NT2/D1 (cell line): ENCODE measurements at regions not wholly inside any gene's neighbourhood (a gene's known extent, or its start where the extent isn't known, plus 50 kb on each side); places are given as distances from the start of the nearest gene placed in this dataset.

Source experiments
- DNase-seq: peaks from one replicate; pipeline ENCODE4 v3.0.0-alpha.2; 2011; ENCODE audit warnings: low read depth, low spot score
- H3K27me3 ChIP-seq: 2 replicates; pipeline ENCODE4 v1.6.0; 2011; ENCODE audit warnings: mild to moderate bottlenecking; ENCODE audit not compliant: insufficient read length, insufficient read depth
- H3K36me3 ChIP-seq: 2 replicates; pipeline ENCODE4 v1.6.1; 2011; ENCODE audit warnings: mild to moderate bottlenecking, low read length, mixed read lengths; ENCODE audit not compliant: insufficient read depth, insufficient read length
- H3K4me1 ChIP-seq: 2 replicates; pipeline ENCODE4 v1.5.1; 2011; ENCODE audit not compliant: insufficient read depth, insufficient read length
- H3K4me3 ChIP-seq: 2 replicates; pipeline ENCODE4 v1.5.1; 2011; ENCODE audit warnings: low read depth; ENCODE audit not compliant: insufficient read length
- H3K9ac ChIP-seq: 2 replicates; pipeline ENCODE4 v1.6.0; 2011; ENCODE audit warnings: low read depth; ENCODE audit not compliant: insufficient read length
- H3K9me3 ChIP-seq: 2 replicates; pipeline ENCODE4 v1.5.1; 2011; ENCODE audit warnings: mild to moderate bottlenecking, low read length; ENCODE audit not compliant: insufficient read depth
- SUZ12 ChIP-seq: IDR thresholded peaks from 2 replicates; pipeline ENCODE4 v1.6.1; 2011; ENCODE audit not compliant: insufficient read length, insufficient read depth; ENCODE audit errors: extremely low read depth
- YY1 ChIP-seq: IDR thresholded peaks from 2 replicates; pipeline ENCODE4 v1.6.1; 2011; ENCODE audit not compliant: insufficient read length, insufficient read depth
- ZNF274 ChIP-seq: IDR thresholded peaks from 2 replicates; pipeline ENCODE4 v1.6.1; 2011; ENCODE audit warnings: mild to moderate bottlenecking, low read depth, low read length

DNA sequence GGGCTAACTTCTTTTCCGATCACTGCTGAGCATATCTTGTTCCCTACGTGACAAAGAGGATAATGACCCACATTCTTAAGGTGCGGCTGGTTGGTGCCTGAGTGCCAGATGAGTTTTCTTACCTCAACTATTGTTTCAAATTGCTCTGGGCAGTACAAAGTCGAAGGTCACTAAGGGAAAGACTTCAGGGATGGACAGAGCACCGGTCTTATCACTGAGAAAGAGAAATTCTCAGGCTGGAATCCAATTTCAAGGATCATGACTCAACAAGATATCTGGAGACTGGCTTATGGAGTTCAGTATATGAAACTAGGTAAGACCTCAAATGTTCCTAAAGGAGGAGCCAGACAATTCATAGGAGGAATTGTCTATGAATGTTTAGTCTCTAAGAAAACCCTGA, 780.3 kb downstream of the SUGCT start:
- DNase-seq: no peak
- Histone ChIP-seq H3K4me3 (no peak overlapping the region), H3K4me1 (no peaks in the 10 kb centered on the region), H3K9me3 (no peaks in the 10 kb centered on the region), H3K36me3 (no peaks in the 10 kb centered on the region), H3K9ac (no peak overlapping the region), H3K27me3 (no peaks in the 10 kb centered on the region)
- TF ChIP-seq ZNF274: no peak
- no peak for TF ChIP-seq SUZ12
- no peak for TF ChIP-seq YY1
